AG20443 (cell line): ENCODE measurements at regions not wholly inside any gene's neighbourhood (a gene's known extent, or its start where the extent isn't known, plus 50 kb on each side); places are given as distances from the start of the nearest gene placed in this dataset.
A peak's percentile ranks its signal among the peaks of the same experiment; 100 is the strongest.

Source experiments
- DNase-seq: peaks from one replicate; pipeline ENCODE4 v3.0.0; 2012; ENCODE audit warnings: low spot score, mixed read lengths

GRCh38 chr4:1524761-1525160 lies 118.5 kb upstream of the NKX1-1 start:
- DNase-seq = no peak

GRCh38 chr4:1523907-1524636 lies 117.8 kb upstream of the NKX1-1 start:
- no peak for DNase-seq

- no peak for DNase-seq
Measured at GRCh38 chr4:1523506-1523905, 117.3 kb upstream of the NKX1-1 start.

- DNase-seq = no peak
Measured at GRCh38 chr4:1523033-1523432, 116.8 kb upstream of the NKX1-1 start.

- DNase-seq = no peak
Measured at GRCh38 chr4:1522606-1523005, 116.4 kb upstream of the NKX1-1 start.

GRCh38 chr4:1521821-1522361 lies 115.6 kb upstream of the NKX1-1 start:
- DNase-seq = no peak

- peak; percentile 54 for DNase-seq
Measured at GRCh38 chr4:1520795-1521576, 114.7 kb upstream of the NKX1-1 start.

- DNase-seq = no peak
Measured at GRCh38 chr4:1519787-1520661, 113.8 kb upstream of the NKX1-1 start.

- DNase-seq = no peak
Measured at GRCh38 chr4:1518997-1519700, 112.9 kb upstream of the NKX1-1 start.

- DNase-seq = no peak
Measured at GRCh38 chr4:1517592-1518411, 111.6 kb upstream of the NKX1-1 start.

GRCh38 chr4:1516881-1517480 lies 110.7 kb upstream of the NKX1-1 start:
- no peak for DNase-seq

GRCh38 chr4:1516261-1516660 lies 110.0 kb upstream of the NKX1-1 start:
- no peak for DNase-seq

GRCh38 chr4:1515763-1516162 lies 109.5 kb upstream of the NKX1-1 start:
- DNase-seq = no peak

- no peak for DNase-seq
Measured at GRCh38 chr4:1515156-1515555, 108.9 kb upstream of the NKX1-1 start.

GRCh38 chr4:1514612-1515011 lies 108.4 kb upstream of the NKX1-1 start:
- DNase-seq = no peak

GRCh38 chr4:1513936-1514483 lies 107.8 kb upstream of the NKX1-1 start:
- DNase-seq = no peak

GRCh38 chr4:1512738-1513660 lies 106.8 kb upstream of the NKX1-1 start:
- DNase-seq = peak; percentile 80

- DNase-seq = no peak
Measured at GRCh38 chr4:1512051-1512737, 106.0 kb upstream of the NKX1-1 start.
